Nephron progenitor cell (in vitro differentiated cells): ENCODE measurements at regions not wholly inside any gene's neighbourhood (a gene's known extent, or its start where the extent isn't known, plus 50 kb on each side); places are given as distances from the start of the nearest gene placed in this dataset.

Source experiments
- DNase-seq: peaks from one replicate; pipeline ENCODE4 v3.0.0; 2021
- H3K27ac Mint-ChIP-seq: 2 replicates; pipeline ENCODE4 v1.8.0; 2021; ENCODE audit warnings: mild to moderate bottlenecking, moderate library complexity, mixed read lengths
- H3K27me3 Mint-ChIP-seq: 2 replicates; pipeline ENCODE4 v1.8.0; 2021; ENCODE audit warnings: mild to moderate bottlenecking, low read depth, mixed read lengths; ENCODE audit not compliant: poor library complexity
- H3K36me3 Mint-ChIP-seq: 2 replicates; pipeline ENCODE4 v1.8.0; 2021; ENCODE audit warnings: low read depth, mixed read lengths
- H3K4me1 Mint-ChIP-seq: 2 replicates; pipeline ENCODE4 v1.8.0; 2021; ENCODE audit warnings: mixed read lengths
- H3K4me3 Mint-ChIP-seq: 2 replicates; pipeline ENCODE4 v1.8.0; 2021; ENCODE audit warnings: mild to moderate bottlenecking, moderate library complexity, mixed read lengths
- H3K9me3 Mint-ChIP-seq: 2 replicates; pipeline ENCODE4 v1.8.0; 2021; ENCODE audit warnings: mild to moderate bottlenecking, moderate library complexity, mixed read lengths
- TF ChIP-seq, protein P1 (sequence below): fragments of 200-600 bp; sonication (generic); IDR thresholded peaks from 2 replicates; pipeline ENCODE4 v1.5.0; 2021; ENCODE audit warnings: antibody characterized with exemption

GRCh38 chr11:10918698-10919097 lies 60.8 kb upstream of the ZBED5 start:
- Mint-ChIP-seq H3K9me3 (peaks cover 17% of the 10 kb centered on the region), H3K36me3 (peaks cover 12% of the 10 kb centered on the region), H3K27ac (no peak overlapping the region), H3K4me1 (no peaks in the 10 kb centered on the region), H3K4me3 (no peak overlapping the region), H3K27me3 (no peaks in the 10 kb centered on the region)
- DNase-seq = no peak
- TF ChIP-seq, protein P1, sequence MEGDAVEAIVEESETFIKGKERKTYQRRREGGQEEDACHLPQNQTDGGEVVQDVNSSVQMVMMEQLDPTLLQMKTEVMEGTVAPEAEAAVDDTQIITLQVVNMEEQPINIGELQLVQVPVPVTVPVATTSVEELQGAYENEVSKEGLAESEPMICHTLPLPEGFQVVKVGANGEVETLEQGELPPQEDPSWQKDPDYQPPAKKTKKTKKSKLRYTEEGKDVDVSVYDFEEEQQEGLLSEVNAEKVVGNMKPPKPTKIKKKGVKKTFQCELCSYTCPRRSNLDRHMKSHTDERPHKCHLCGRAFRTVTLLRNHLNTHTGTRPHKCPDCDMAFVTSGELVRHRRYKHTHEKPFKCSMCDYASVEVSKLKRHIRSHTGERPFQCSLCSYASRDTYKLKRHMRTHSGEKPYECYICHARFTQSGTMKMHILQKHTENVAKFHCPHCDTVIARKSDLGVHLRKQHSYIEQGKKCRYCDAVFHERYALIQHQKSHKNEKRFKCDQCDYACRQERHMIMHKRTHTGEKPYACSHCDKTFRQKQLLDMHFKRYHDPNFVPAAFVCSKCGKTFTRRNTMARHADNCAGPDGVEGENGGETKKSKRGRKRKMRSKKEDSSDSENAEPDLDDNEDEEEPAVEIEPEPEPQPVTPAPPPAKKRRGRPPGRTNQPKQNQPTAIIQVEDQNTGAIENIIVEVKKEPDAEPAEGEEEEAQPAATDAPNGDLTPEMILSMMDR = no peak

DNA sequence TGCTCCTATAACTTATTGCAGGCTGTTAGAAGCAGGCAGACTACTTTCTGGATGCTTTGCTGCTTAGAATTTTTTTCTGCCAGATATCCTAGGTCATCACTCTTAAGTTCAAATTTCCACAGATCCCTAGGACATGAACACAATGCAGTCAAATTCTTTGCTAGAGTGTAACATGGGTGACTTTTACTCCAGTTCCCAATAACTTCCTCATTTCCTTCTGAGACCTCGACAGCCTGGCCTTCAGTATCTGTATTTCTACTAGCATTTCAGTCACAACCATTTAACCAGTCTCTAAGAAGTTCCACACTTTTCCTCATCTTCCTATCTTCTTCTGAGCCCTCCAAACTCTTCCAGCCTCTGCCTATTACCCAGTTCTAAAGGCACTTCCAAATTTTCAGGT lies 60.4 kb upstream of the ZBED5 start:
- peaks cover 17% of the 10 kb centered on the region for H3K9me3 Mint-ChIP-seq
- TF ChIP-seq, protein P1 = no peak
- no peaks in the 10 kb centered on the region for H3K4me1 Mint-ChIP-seq
- no peak for DNase-seq
- H3K27ac Mint-ChIP-seq = no peak overlapping the region
- H3K36me3 Mint-ChIP-seq = peaks cover 12% of the 10 kb centered on the region
- no peaks in the 10 kb centered on the region for H3K27me3 Mint-ChIP-seq
- H3K4me3 Mint-ChIP-seq = no peak overlapping the region

- no peaks in the 10 kb centered on the region for H3K27me3 Mint-ChIP-seq
- no peak overlapping the region for H3K4me3 Mint-ChIP-seq
- H3K4me1 Mint-ChIP-seq = no peaks in the 10 kb centered on the region
- peaks cover 12% of the 10 kb centered on the region for H3K36me3 Mint-ChIP-seq
- peaks cover 17% of the 10 kb centered on the region for H3K9me3 Mint-ChIP-seq
- H3K27ac Mint-ChIP-seq = no peak overlapping the region
- TF ChIP-seq, protein P1 = no peak
- no peak for DNase-seq
Observed at GRCh38 chr11:10917802-10918201, 59.9 kb upstream of the ZBED5 start.

GRCh38 chr11:10916665-10917064 lies 58.8 kb upstream of the ZBED5 start:
- no peak for DNase-seq
- TF ChIP-seq, protein P1 = no peak
- H3K4me1 Mint-ChIP-seq = no peaks in the 10 kb centered on the region
- H3K27ac Mint-ChIP-seq = no peak overlapping the region
- H3K4me3 Mint-ChIP-seq = no peak overlapping the region
- peaks cover 17% of the 10 kb centered on the region for H3K9me3 Mint-ChIP-seq
- peaks cover 12% of the 10 kb centered on the region for H3K36me3 Mint-ChIP-seq
- no peaks in the 10 kb centered on the region for H3K27me3 Mint-ChIP-seq

- DNase-seq = no peak
- Mint-ChIP-seq H3K4me3 (no peak overlapping the region), H3K27ac (no peak overlapping the region), H3K4me1 (peaks cover 6% of the 10 kb centered on the region), H3K9me3 (peaks cover 17% of the 10 kb centered on the region), H3K36me3 (peaks cover 12% of the 10 kb centered on the region), H3K27me3 (peaks cover 4% of the 10 kb centered on the region)
- TF ChIP-seq, protein P1 = no peak
Observed at GRCh38 chr11:10914050-10914449, 56.2 kb upstream of the ZBED5 start.

GRCh38 chr11:10913075-10913474 lies 55.2 kb upstream of the ZBED5 start:
- Mint-ChIP-seq H3K4me3 (no peak overlapping the region), H3K27ac (no peak overlapping the region)

More at GRCh38 chr11:10913075-10913474, 55.2 kb upstream of the ZBED5 start:
- Mint-ChIP-seq H3K9me3 (peaks cover 17% of the 10 kb centered on the region), H3K27me3 (peaks cover 4% of the 10 kb centered on the region), H3K36me3 (peaks cover 6% of the 10 kb centered on the region), H3K4me1 (peaks cover 12% of the 10 kb centered on the region)
- no peak for DNase-seq
- TF ChIP-seq, protein P1 = no peak
